Trophoblast cell (in vitro differentiated cells and primary cell): ENCODE measurements at regions not wholly inside any gene's neighbourhood (a gene's known extent, or its start where the extent isn't known, plus 50 kb on each side); places are given as distances from the start of the nearest gene placed in this dataset.

Experiments
- DNase-seq, 2 donors: peaks; one replicate each; pipeline ENCODE4 v3.0.0-alpha.2; 2016
- H2AFZ ChIP-seq: 2 replicates; pipeline ENCODE4 v1.6.1; 2013; ENCODE audit warnings: low read length, moderate library complexity, mild to moderate bottlenecking; ENCODE audit not compliant: insufficient read depth, poor library complexity
- H2AK5ac ChIP-seq: 2 replicates; pipeline ENCODE4 v1.6.1; 2013; ENCODE audit warnings: mild to moderate bottlenecking, low read length
- H2BK120ac ChIP-seq: 2 replicates; pipeline ENCODE4 v1.6.1; 2013; ENCODE audit warnings: low read length, mild to moderate bottlenecking, moderate library complexity; ENCODE audit not compliant: insufficient read depth, poor library complexity
- H2BK12ac ChIP-seq: 2 replicates; pipeline ENCODE4 v1.6.1; 2013; ENCODE audit warnings: mild to moderate bottlenecking, low read length, moderate library complexity
- H2BK5ac ChIP-seq: 2 replicates; pipeline ENCODE4 v1.6.1; 2013; ENCODE audit warnings: low read length, low read depth, moderate library complexity, mild to moderate bottlenecking; ENCODE audit not compliant: poor library complexity
- H3K14ac ChIP-seq: 2 replicates; pipeline ENCODE4 v1.6.1; 2013; ENCODE audit warnings: mild to moderate bottlenecking, low read length
- H3K18ac ChIP-seq: 2 replicates; pipeline ENCODE4 v1.6.1; 2013; ENCODE audit warnings: mild to moderate bottlenecking, low read length
- H3K23ac ChIP-seq: 2 replicates; pipeline ENCODE4 v1.6.1; 2013; ENCODE audit warnings: low read length
- H3K27ac ChIP-seq: 2 replicates; pipeline ENCODE4 v1.5.1; 2013; ENCODE audit warnings: low read depth, mild to moderate bottlenecking, inconsistent platforms, low read length, moderate library complexity
- H3K27me3 ChIP-seq: 2 replicates; pipeline ENCODE4 v1.6.1; 2013; ENCODE audit warnings: inconsistent platforms, mild to moderate bottlenecking, low read length, moderate library complexity; ENCODE audit not compliant: insufficient read depth
- H3K36me3 ChIP-seq, 2 experiments: 1 replicate in 1 of 2; 2 replicates in 1 of 2; pipeline ENCODE4 v1.6.1; 2013; ENCODE audit warnings: low read length in 2 of 2, mild to moderate bottlenecking in 2 of 2, moderate library complexity in 1 of 2; ENCODE audit not compliant: insufficient read depth in 2 of 2, control insufficient read depth in 1 of 2
- H3K4ac ChIP-seq: 2 replicates; pipeline ENCODE4 v1.6.1; 2013; ENCODE audit warnings: low read depth, mild to moderate bottlenecking, low read length, moderate library complexity
- H3K4me1 ChIP-seq, 2 experiments: 1 replicate in 1 of 2; 2 replicates in 1 of 2; pipeline ENCODE4 v1.6.1; 2013; ENCODE audit warnings: low read length in 2 of 2, mild to moderate bottlenecking in 2 of 2, moderate library complexity in 1 of 2; ENCODE audit not compliant: insufficient read depth in 2 of 2, control insufficient read depth in 1 of 2
- H3K4me2 ChIP-seq: 2 replicates; pipeline ENCODE4 v1.6.1; 2013; ENCODE audit warnings: inconsistent platforms, mild to moderate bottlenecking, low read length, moderate library complexity
- H3K4me3 ChIP-seq: 2 replicates; pipeline ENCODE4 v1.5.1; 2013; ENCODE audit warnings: mild to moderate bottlenecking, low read depth, low read length, inconsistent platforms
- H3K79me1 ChIP-seq: one replicate; pipeline ENCODE4 v1.6.1; 2013; ENCODE audit warnings: low read length
- H3K79me2 ChIP-seq: 2 replicates; pipeline ENCODE4 v1.6.1; 2013; ENCODE audit warnings: low read length, mild to moderate bottlenecking; ENCODE audit not compliant: control insufficient read depth, insufficient read depth, poor library complexity
- H3K9ac ChIP-seq: 2 replicates; pipeline ENCODE4 v1.6.1; 2013; ENCODE audit warnings: mild to moderate bottlenecking, low read length
- H3K9me3 ChIP-seq: 2 replicates; pipeline ENCODE4 v1.6.1; 2013; ENCODE audit warnings: low read depth, mild to moderate bottlenecking, control low read depth, inconsistent platforms, low read length; ENCODE audit not compliant: insufficient read depth
- H4K12ac ChIP-seq: 2 replicates; pipeline ENCODE4 v1.6.1; 2013; ENCODE audit warnings: low read depth, mild to moderate bottlenecking, low read length, moderate library complexity
- H4K8ac ChIP-seq: 2 replicates; pipeline ENCODE4 v1.6.1; 2013; ENCODE audit warnings: low read depth, mild to moderate bottlenecking, low read length, moderate library complexity
- H4K91ac ChIP-seq: one replicate; pipeline ENCODE4 v1.6.1; 2013; ENCODE audit warnings: low read depth, mild to moderate bottlenecking, low read length, moderate library complexity
- WGBS: extraction: QIAGEN DNeasy Blood & Tissue Kit; methylation state at CpG from one replicate; pipeline ENCODE4 v1.1.7; 2013; ENCODE audit warnings: missing lambda C conversion rate; ENCODE audit not compliant: insufficient read length, insufficient coverage; ENCODE audit errors: extremely low coverage; 5-methylcytosine and 5-hydroxymethylcytosine counted together

GRCh38 chr10:62577666-62578291 lies 203.6 kb downstream of the ZNF365 start:
- Histone ChIP-seq H3K23ac (no peak overlapping the region), H4K8ac (no peak overlapping the region), H2BK120ac (no peak overlapping the region), H3K4me3 (no peak overlapping the region), H2BK5ac (no peak overlapping the region), H3K36me3 (no peaks in the 10 kb centered on the region), H2BK12ac (no peak overlapping the region), H3K79me1 (no peaks in the 10 kb centered on the region), H3K27ac (no peak overlapping the region), H3K79me2 (no peaks in the 10 kb centered on the region), H2AFZ (no peak overlapping the region), H4K91ac (no peak overlapping the region), H2AK5ac (no peak overlapping the region), H3K4me1 (no peaks in the 10 kb centered on the region), H3K4me2 (no peak overlapping the region), H3K4ac (no peak overlapping the region), H3K9me3 (no peaks in the 10 kb centered on the region), H3K14ac (no peak overlapping the region), H4K12ac (no peak overlapping the region), H3K9ac (no peak overlapping the region), H3K27me3 (no peaks in the 10 kb centered on the region), H3K18ac (no peak overlapping the region)
- WGBS: no CpG with 5 or more reads among the region's 2 CpGs
- DNase-seq: peak; percentile 4 to 17

- no peaks in the 10 kb centered on the region for H3K4me1 ChIP-seq
- H4K8ac ChIP-seq: no peak overlapping the region
- no peak overlapping the region for H3K23ac ChIP-seq
- H4K12ac ChIP-seq: no peak overlapping the region
- no peak overlapping the region for H3K4me2 ChIP-seq
- no peak overlapping the region for H3K14ac ChIP-seq
- no peak overlapping the region for H3K4me3 ChIP-seq
- H2AK5ac ChIP-seq: no peak overlapping the region
- no peak for DNase-seq
- H2BK5ac ChIP-seq: no peak overlapping the region
- H3K9me3 ChIP-seq: no peaks in the 10 kb centered on the region
- no peak overlapping the region for H2AFZ ChIP-seq
- H2BK12ac ChIP-seq: no peak overlapping the region
- no peaks in the 10 kb centered on the region for H3K27me3 ChIP-seq
- no peak overlapping the region for H3K9ac ChIP-seq
- no peaks in the 10 kb centered on the region for H3K79me2 ChIP-seq
- no peak overlapping the region for H2BK120ac ChIP-seq
- no CpG with 5 or more reads among the region's 6 CpGs for WGBS
- no peaks in the 10 kb centered on the region for H3K79me1 ChIP-seq
- H3K4ac ChIP-seq: no peak overlapping the region
- H4K91ac ChIP-seq: no peak overlapping the region
- H3K18ac ChIP-seq: no peak overlapping the region
- no peaks in the 10 kb centered on the region for H3K36me3 ChIP-seq
- H3K27ac ChIP-seq: no peak overlapping the region
These were observed 204.1 kb downstream of the ZNF365 start for GRCh38 chr10:62578301-62578700.

GRCh38 chr10:62578916-62579315 lies 204.7 kb downstream of the ZNF365 start:
- no peak overlapping the region for H4K8ac ChIP-seq
- H2BK12ac ChIP-seq: no peak overlapping the region
- H3K4me1 ChIP-seq: no peaks in the 10 kb centered on the region
- H3K79me2 ChIP-seq: no peaks in the 10 kb centered on the region
- no peak overlapping the region for H3K4me2 ChIP-seq
- H2AK5ac ChIP-seq: no peak overlapping the region
- no peaks in the 10 kb centered on the region for H3K9me3 ChIP-seq
- no peak overlapping the region for H3K4me3 ChIP-seq
- no peak overlapping the region for H2BK120ac ChIP-seq
- WGBS: no CpG with 5 or more reads among the region's 1 CpG
- H4K91ac ChIP-seq: no peak overlapping the region
- H2AFZ ChIP-seq: no peak overlapping the region
- no peak overlapping the region for H4K12ac ChIP-seq
- H3K27ac ChIP-seq: no peak overlapping the region
- DNase-seq: no peak
- H3K9ac ChIP-seq: no peak overlapping the region
- H3K27me3 ChIP-seq: no peaks in the 10 kb centered on the region
- no peak overlapping the region for H3K18ac ChIP-seq
- no peak overlapping the region for H3K4ac ChIP-seq
- no peak overlapping the region for H3K23ac ChIP-seq
- no peak overlapping the region for H3K14ac ChIP-seq
- H2BK5ac ChIP-seq: no peak overlapping the region
- no peaks in the 10 kb centered on the region for H3K36me3 ChIP-seq
- H3K79me1 ChIP-seq: no peaks in the 10 kb centered on the region

- H3K79me2 ChIP-seq: no peaks in the 10 kb centered on the region
- H3K79me1 ChIP-seq: no peaks in the 10 kb centered on the region
- no peak overlapping the region for H3K4me2 ChIP-seq
- no peak overlapping the region for H3K18ac ChIP-seq
- H3K36me3 ChIP-seq: no peaks in the 10 kb centered on the region
- H3K4me1 ChIP-seq: no peaks in the 10 kb centered on the region
- no peaks in the 10 kb centered on the region for H3K9me3 ChIP-seq
- no peak overlapping the region for H3K4me3 ChIP-seq
- no peak overlapping the region for H3K14ac ChIP-seq
- H2BK120ac ChIP-seq: no peak overlapping the region
- H4K91ac ChIP-seq: no peak overlapping the region
- no peaks in the 10 kb centered on the region for H3K27me3 ChIP-seq
- no peak overlapping the region for H2BK5ac ChIP-seq
- no peak overlapping the region for H2AK5ac ChIP-seq
- no peak overlapping the region for H4K8ac ChIP-seq
- no peak overlapping the region for H2AFZ ChIP-seq
- H3K23ac ChIP-seq: no peak overlapping the region
- H4K12ac ChIP-seq: no peak overlapping the region
- H3K4ac ChIP-seq: no peak overlapping the region
- no peak overlapping the region for H3K27ac ChIP-seq
- H2BK12ac ChIP-seq: no peak overlapping the region
- H3K9ac ChIP-seq: no peak overlapping the region
- no peak for DNase-seq
These were observed 206.2 kb downstream of the ZNF365 start for GRCh38 chr10:62580396-62580795.
